Calu3 (cell line): ENCODE measurements at regions not wholly inside any gene's neighbourhood (a gene's known extent, or its start where the extent isn't known, plus 50 kb on each side); places are given as distances from the start of the nearest gene placed in this dataset.

Experiments
- BruUV-seq: library from RNA; stranded (reverse); fragments of 400-500 nt; replicated peaks from 2 replicates; lab custom pipeline; 2021; lab: Mats Ljungman, UMichigan
- CTCF ChIA-PET: fragments of 300-600 bp; sonication (Branson Sonifier 250); formaldehyde crosslinking; loops from one replicate; lab custom pipeline; 2022; ENCODE audit warnings: antibody characterized with exemption; lab: Charles Lee
- DNase-seq: peaks from one replicate; pipeline ENCODE4 v3.0.0; 2022
- H3K27ac Mint-ChIP-seq: one replicate; pipeline ENCODE4 v1.8.0; 2022; ENCODE audit warnings: mixed read lengths; ENCODE audit not compliant: unreplicated experiment
- H3K27me3 Mint-ChIP-seq: one replicate; pipeline ENCODE4 v1.8.0; 2022; ENCODE audit warnings: mixed read lengths; ENCODE audit not compliant: unreplicated experiment
- H3K36me3 Mint-ChIP-seq: one replicate; pipeline ENCODE4 v1.8.0; 2022; ENCODE audit warnings: mild to moderate bottlenecking, moderate library complexity, mixed read lengths; ENCODE audit not compliant: insufficient read depth, unreplicated experiment
- H3K4me1 Mint-ChIP-seq: one replicate; pipeline ENCODE4 v1.8.0; 2022; ENCODE audit warnings: mild to moderate bottlenecking, low read depth, mixed read lengths; ENCODE audit not compliant: unreplicated experiment
- H3K4me3 Mint-ChIP-seq: one replicate; pipeline ENCODE4 v1.8.0; 2022; ENCODE audit warnings: mild to moderate bottlenecking, low read depth, moderate library complexity, mixed read lengths; ENCODE audit not compliant: unreplicated experiment
- H3K9me3 Mint-ChIP-seq: one replicate; pipeline ENCODE4 v1.8.0; 2022; ENCODE audit warnings: low read depth, mixed read lengths; ENCODE audit not compliant: unreplicated experiment
- intact Hi-C: fragments of 100-400 bp; cut with micrococcal nuclease; formaldehyde crosslinking; loops from one replicate; pipeline ENCODE4 v1.10.0; 2022; ENCODE audit not compliant: unreplicated experiment
- TF ChIP-seq, protein P1 (sequence below): fragments of 200-600 bp; IDR thresholded peaks from one replicate; pipeline ENCODE4 v1.8.0; 2022; ENCODE audit warnings: antibody characterized with exemption; ENCODE audit not compliant: unreplicated experiment

DNA sequence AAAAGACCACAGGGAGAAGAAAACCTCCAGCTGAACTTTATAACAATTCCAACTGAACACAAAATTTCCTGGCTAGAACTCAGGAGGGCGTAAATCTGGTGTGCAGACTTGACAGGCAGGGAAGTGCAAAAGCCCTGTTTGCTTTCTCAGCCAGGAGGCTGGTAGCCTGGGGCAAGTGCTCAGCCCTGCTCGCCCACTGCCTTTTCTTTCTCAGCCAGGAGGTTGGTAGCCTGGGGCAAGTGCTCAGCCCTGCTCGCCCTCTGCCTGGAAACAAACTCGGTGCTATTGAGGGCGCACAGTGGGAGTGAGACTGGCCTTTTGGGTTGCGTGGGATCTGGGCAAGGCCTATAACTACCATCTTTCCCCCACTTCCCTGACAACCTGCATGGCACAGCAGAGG, 275.4 kb upstream of the MAOA start:
- H3K4me1 Mint-ChIP-seq = no peaks in the 10 kb centered on the region
- no peaks in the 10 kb centered on the region for H3K36me3 Mint-ChIP-seq
- BruUV-seq = no TSS peak
- no peak overlapping the region for H3K4me3 Mint-ChIP-seq
- H3K27me3 Mint-ChIP-seq = no peaks in the 10 kb centered on the region
- CTCF ChIA-PET = no interaction called here
- intact Hi-C loops = no loop called here
- no peak for DNase-seq
- no peak overlapping the region for H3K27ac Mint-ChIP-seq
- TF ChIP-seq, protein P1, sequence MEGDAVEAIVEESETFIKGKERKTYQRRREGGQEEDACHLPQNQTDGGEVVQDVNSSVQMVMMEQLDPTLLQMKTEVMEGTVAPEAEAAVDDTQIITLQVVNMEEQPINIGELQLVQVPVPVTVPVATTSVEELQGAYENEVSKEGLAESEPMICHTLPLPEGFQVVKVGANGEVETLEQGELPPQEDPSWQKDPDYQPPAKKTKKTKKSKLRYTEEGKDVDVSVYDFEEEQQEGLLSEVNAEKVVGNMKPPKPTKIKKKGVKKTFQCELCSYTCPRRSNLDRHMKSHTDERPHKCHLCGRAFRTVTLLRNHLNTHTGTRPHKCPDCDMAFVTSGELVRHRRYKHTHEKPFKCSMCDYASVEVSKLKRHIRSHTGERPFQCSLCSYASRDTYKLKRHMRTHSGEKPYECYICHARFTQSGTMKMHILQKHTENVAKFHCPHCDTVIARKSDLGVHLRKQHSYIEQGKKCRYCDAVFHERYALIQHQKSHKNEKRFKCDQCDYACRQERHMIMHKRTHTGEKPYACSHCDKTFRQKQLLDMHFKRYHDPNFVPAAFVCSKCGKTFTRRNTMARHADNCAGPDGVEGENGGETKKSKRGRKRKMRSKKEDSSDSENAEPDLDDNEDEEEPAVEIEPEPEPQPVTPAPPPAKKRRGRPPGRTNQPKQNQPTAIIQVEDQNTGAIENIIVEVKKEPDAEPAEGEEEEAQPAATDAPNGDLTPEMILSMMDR = no peak
- H3K9me3 Mint-ChIP-seq = no peaks in the 10 kb centered on the region

DNA sequence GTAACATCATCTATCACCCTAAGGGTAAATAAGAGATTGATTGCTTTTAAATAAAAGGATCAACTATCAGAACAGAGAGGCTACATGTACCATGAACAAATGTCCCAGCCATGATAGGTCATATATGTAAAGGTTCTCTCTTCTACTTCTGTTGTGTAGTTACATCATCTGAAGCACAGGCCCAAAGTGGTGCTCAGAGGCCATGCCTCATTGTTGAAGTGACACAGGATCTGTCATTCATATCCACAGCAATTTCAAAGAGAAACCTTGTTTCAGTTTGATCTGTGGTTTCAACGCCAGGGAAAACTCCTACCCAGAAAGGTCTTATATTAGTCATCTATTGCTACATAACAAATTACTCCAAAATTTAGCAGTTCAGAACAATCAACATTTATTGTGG, 269.2 kb upstream of the MAOA start:
- Mint-ChIP-seq H3K4me3 (no peak overlapping the region), H3K27ac (no peak overlapping the region), H3K36me3 (no peaks in the 10 kb centered on the region), H3K27me3 (peaks cover 19% of the 10 kb centered on the region), H3K9me3 (no peaks in the 10 kb centered on the region), H3K4me1 (no peaks in the 10 kb centered on the region)
- intact Hi-C loops = no loop called here
- TF ChIP-seq, protein P1 = no peak
- CTCF ChIA-PET = no interaction called here
- no TSS peak for BruUV-seq
- no peak for DNase-seq

DNA sequence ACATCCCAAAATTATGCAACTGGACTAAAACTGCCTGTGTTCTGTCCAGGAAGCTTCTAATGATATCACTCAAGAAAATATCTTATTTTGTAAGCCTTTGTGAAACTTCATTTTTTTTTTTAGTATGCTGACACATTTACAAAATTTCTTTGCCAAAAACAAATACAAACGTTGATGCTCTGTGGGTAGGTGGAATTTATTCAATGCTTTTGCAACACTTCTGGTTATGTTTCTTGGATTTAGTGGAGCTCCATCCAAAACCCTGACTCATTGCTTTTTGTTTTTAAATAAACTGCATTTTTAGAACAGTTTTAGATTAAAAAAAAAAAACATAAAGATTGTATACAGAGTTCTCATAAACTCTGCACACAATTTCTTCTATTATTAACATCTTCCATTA, 250.9 kb upstream of the MAOA start:
- no peaks in the 10 kb centered on the region for H3K4me1 Mint-ChIP-seq
- no peaks in the 10 kb centered on the region for H3K36me3 Mint-ChIP-seq
- CTCF ChIA-PET = no interaction called here
- TF ChIP-seq, protein P1 = no peak
- DNase-seq = no peak
- no peak overlapping the region for H3K4me3 Mint-ChIP-seq
- intact Hi-C loops = no loop called here
- BruUV-seq = no TSS peak
- no peaks in the 10 kb centered on the region for H3K9me3 Mint-ChIP-seq
- H3K27ac Mint-ChIP-seq = no peak overlapping the region
- no peaks in the 10 kb centered on the region for H3K27me3 Mint-ChIP-seq

DNA sequence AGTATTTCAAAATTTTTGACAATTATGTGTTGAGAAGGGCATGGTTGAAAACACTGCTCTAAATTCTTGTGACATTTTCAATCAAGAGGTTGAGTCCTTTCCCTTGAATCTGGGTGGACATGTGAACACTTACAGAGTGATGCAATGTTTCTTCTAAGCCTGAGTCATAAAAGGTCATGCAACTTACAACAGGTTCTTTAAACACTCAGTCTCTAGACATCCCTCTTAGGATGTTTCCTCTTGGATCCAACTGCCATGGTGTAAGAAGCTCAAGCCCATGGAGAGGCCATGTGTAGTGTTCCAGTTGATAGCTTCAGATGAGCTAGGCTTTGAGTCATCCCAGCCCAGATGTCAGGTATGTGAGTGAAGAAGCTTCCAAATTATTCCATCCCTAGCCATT, 232.2 kb upstream of the MAOA start:
- BruUV-seq = no TSS peak

More for the DNA sequence above, 232.2 kb upstream of the MAOA start:
- CTCF ChIA-PET = no interaction called here
- peaks cover 9% of the 10 kb centered on the region for H3K27me3 Mint-ChIP-seq
- no peak overlapping the region for H3K4me3 Mint-ChIP-seq
- no peaks in the 10 kb centered on the region for H3K4me1 Mint-ChIP-seq
- intact Hi-C loops = no loop called here
- no peaks in the 10 kb centered on the region for H3K9me3 Mint-ChIP-seq
- TF ChIP-seq, protein P1 = no peak
- H3K27ac Mint-ChIP-seq = no peak overlapping the region
- DNase-seq = no peak
- no peaks in the 10 kb centered on the region for H3K36me3 Mint-ChIP-seq
